ENCODE measurements at regions not wholly inside any gene's neighbourhood (a gene's known extent, or its start where the extent isn't known, plus 50 kb on each side); places are given as distances from the start of the nearest gene placed in this dataset.

DNA sequence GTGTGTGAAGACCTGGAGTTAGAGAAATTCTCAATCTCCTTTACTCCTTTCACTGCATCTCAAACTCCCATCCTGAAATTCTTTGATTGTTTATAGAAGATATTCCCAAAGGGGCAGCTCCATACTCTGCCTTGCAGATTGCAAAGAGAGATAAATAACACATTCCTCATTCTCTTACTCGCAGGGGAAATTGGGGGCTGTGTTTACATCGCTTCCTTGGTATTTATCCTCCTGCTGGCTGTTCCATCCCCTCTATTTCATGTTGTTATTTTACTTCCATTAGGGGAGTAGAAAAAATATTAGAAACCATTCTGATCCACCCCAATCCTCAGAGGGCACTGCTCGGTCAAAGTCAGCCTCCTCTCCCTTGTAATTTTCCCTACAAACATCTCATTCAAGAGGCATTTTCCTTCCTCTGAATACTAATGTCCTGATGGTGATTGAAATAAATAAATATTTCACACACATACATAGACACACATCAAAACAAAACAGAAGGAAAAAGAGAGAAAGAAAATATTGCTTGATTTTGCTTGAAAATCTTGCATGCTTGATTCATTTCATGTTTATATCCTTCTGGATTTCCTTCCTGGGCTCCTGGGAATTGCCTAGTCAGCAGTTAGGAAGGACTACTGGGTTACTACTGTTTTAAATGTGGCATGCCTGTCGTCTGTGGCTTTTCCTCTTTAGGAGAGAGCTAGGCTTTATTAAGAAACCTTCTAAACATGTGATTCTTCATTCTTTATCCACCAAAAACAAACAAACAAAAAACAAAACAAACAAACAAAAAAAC, 420.1 kb upstream of the PAPPA start:
- DNase-seq (ENCODE audit: low spot score) = no peak

DNA sequence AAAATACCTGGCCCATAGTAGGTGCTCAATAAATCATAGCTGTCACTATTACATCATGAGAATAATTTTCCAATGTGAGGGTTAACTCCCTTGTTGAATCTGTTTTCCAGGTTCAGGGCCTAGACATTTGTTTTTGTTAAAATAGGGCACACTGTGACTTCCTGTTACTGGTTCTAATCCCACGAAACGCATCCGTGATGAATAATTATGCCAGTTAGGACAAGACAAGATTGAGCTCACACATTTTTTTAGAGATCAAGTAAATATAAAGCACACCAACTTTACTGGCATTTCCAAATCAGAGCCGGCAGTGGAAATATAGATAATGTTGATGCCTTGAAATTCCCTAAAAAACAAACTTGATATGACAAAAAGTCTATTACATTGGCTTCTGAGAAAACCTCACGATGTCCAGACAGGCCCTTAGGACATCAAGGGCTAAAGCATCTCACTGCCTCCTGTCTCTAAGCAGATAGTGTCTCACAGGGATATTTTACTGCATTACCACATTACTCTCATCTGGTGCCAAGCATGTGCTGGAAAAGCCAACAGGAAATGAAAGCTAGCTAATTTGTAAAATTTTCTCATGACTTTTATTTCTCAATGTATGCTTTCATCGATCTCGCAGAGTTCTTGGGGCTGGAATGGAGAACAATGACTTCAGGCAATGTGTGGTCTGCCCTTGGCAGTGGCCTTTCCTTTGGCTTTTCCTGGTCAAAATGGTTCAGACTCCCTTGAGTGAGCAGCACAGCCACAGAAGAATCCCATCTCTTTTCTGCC, 414.3 kb upstream of the PAPPA start:
- DNase-seq (ENCODE audit: low spot score) = no peak

DNA sequence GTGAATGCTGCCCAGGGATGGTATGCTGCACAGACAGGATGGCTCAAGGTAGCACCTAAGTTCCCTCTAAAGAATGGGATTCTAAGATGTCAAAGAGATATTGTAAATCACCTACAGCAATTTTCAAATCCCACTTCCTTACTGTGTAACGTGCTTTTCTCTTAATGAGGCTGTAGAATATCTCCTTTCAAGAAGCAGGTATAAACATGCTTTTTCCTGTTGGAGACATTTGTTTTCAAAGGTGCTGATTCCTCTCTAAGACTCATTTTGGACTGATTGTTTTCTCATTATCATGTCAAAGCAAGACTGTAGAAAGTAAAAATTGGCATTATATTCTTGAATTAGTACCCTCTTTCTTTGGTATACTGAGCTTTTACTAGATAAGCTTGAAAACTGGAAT, 412.6 kb upstream of the PAPPA start:
- DNase-seq (ENCODE audit: low spot score) = no peak

GRCh38 chr9:115743709-115744605, 409.6 kb upstream of the PAPPA start:
- DNase-seq (ENCODE audit: low spot score) = no peak

DNA sequence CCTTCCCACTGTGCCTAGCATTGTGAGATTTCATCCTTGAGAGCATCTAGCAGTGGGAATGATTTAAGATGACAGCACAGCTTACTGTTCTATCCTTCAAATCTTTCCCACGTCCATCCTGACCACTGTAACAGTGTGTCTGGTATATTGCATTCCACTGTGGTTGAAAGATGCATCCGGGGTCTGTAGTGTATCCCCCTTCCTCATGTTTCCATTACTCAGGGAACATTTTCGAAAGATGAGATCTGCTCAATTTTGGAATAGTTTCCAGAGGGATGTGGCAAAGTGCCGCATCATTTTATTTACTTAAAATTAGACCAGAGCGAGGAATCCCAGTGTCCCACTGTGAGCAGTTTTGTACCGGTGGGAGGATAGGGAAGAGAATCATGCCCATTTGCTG, 407.1 kb upstream of the PAPPA start:
- no peak for DNase-seq (ENCODE audit: low spot score)

GRCh38 chr9:115747731-115748130, 405.9 kb upstream of the PAPPA start:
- no peak for DNase-seq (ENCODE audit: low spot score)

GRCh38 chr9:115756736-115757135, 396.9 kb upstream of the PAPPA start:
- DNase-seq (ENCODE audit: low spot score) = no peak

- no peak for DNase-seq (ENCODE audit: low spot score)
These were observed 396.1 kb upstream of the PAPPA start for GRCh38 chr9:115757461-115757860.

GRCh38 chr9:115758441-115758840, 395.1 kb upstream of the PAPPA start:
- DNase-seq (ENCODE audit: low spot score) = no peak

GRCh38 chr9:115759426-115759825, 394.2 kb upstream of the PAPPA start:
- DNase-seq (ENCODE audit: low spot score) = no peak

GRCh38 chr9:115764645-115765044, 388.9 kb upstream of the PAPPA start:
- DNase-seq (ENCODE audit: low spot score) = no peak

DNA sequence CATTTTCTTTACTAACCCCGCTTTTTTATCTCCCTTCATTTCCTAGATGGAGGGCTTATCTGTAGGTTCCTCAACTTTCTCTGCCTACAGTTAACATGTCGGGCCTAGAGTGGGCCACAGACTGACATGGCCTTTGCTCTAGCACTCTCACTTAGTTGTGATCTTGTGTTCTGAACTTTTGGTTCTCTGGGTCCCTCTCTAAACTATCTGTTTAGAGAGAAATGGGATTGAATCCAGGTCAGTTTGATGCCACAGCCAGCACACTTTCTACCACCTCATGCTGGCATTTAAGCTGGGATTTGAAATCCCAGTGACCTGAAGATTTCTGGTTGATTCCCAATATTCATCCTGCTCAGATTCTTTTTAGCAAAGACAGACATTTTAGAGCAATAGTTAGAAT, 388.5 kb upstream of the PAPPA start:
- DNase-seq (ENCODE audit: low spot score) = no peak

DNA sequence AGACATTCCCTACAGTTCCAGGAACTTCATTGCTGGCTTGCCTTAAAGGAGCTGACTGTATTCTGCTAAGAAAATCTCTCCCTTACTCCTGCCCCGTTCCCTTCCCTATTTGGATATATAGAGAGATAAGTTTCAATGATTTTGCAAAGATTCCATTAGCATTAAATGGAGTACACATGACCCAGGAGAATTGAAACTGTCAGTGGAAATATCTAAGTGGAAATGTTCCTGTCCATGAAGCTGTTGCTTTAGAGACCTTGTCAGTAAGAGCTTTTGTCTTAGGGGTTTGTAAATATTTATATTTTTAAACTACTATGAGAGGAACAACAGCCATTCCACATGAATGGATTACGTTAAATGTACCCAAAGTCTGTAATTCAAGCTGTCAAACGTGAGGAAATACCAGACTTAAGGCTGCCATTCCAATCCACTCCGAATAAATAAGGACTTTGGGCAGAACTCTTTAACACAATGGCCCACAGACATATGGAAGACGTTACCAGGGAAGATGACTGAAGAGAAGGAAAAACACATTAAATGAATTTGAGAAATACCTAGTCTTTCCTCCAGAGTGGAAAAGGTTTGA, 387.1 kb upstream of the PAPPA start:
- no peak for DNase-seq (ENCODE audit: low spot score)

DNA sequence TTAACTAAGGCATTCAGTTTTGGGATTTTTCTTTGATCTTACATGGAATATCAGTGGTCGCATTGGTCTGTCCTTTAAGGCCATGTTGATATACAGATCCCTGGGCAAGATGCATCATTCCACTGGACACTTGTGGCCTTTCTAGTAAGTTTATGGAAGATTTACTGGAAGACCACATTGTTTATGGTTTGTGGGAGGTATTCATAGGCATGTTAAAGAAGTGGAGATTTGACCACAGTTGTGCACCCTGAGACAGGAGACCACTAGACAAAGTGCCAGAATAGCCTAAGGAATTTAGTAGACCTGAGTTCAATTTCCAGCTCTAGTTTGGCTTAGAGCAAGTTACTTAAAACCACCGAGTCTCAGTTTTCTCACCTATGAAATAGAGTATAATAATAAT, 383.1 kb upstream of the PAPPA start:
- DNase-seq (ENCODE audit: low spot score) = no peak

GRCh38 chr9:115775659-115776058, 377.9 kb upstream of the PAPPA start:
- DNase-seq (ENCODE audit: low spot score) = no peak

- no peak for DNase-seq (ENCODE audit: low spot score)
These were observed 376.0 kb upstream of the PAPPA start for GRCh38 chr9:115777610-115778009.

- DNase-seq (ENCODE audit: low spot score) = no peak
These were observed 372.4 kb upstream of the PAPPA start for GRCh38 chr9:115781070-115781736.

- no peak for DNase-seq (ENCODE audit: low spot score)
These were observed 367.3 kb upstream of the PAPPA start for GRCh38 chr9:115786321-115786720.

DNA sequence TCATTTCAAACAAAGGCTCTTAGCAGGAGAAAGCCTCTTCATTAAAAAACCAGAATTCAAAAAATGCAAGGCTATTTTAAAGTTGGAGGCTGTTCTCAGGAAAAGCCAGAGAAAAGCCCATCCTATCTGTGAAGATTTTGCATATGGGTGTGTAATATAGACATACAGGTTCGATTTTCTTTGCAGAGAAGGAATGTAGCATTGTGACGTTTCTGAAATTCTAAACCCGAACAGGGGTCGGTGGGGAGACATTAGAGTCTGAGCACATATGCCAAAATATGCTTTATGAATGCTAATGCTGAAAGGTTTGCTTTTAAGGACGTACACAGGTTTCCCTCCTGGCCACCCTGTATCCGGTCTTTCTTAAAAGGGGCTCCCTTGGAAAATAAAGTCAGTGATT, 363.1 kb upstream of the PAPPA start:
- no peak for DNase-seq (ENCODE audit: low spot score)

- no peak for DNase-seq (ENCODE audit: low spot score)
These were observed 358.6 kb upstream of the PAPPA start for GRCh38 chr9:115794921-115795475.

- no peak for DNase-seq (ENCODE audit: low spot score)
These were observed 353.9 kb upstream of the PAPPA start for GRCh38 chr9:115799734-115800133.
